Ishikawa (cell line): ENCODE measurements at regions not wholly inside any gene's neighbourhood (a gene's known extent, or its start where the extent isn't known, plus 50 kb on each side); places are given as distances from the start of the nearest gene placed in this dataset.

Experiments used
- CEBPB ChIP-seq: IDR thresholded peaks from 2 replicates; pipeline ENCODE4 v1.6.1; 2012
- CREB1 ChIP-seq: IDR thresholded peaks from 2 replicates; pipeline ENCODE4 v1.6.1; 2012; ENCODE audit warnings: low read depth
- EGR1 ChIP-seq: IDR thresholded peaks from 2 replicates; pipeline ENCODE4 v1.6.1; 2012
- EP300 ChIP-seq: IDR thresholded peaks from 2 replicates; pipeline ENCODE4 v1.6.1; 2012; ENCODE audit warnings: borderline replicate concordance
- FOXM1 ChIP-seq: IDR thresholded peaks from 2 replicates; pipeline ENCODE4 v1.6.1; 2012; ENCODE audit warnings: low read depth, borderline replicate concordance
- NFIC ChIP-seq: IDR thresholded peaks from 2 replicates; pipeline ENCODE4 v1.6.1; 2012
- RAD21 ChIP-seq: IDR thresholded peaks from 2 replicates; pipeline ENCODE4 v1.6.1; 2012; ENCODE audit warnings: low read depth
- TAF1 ChIP-seq: IDR thresholded peaks from 2 replicates; pipeline ENCODE4 v1.6.1; 2012; ENCODE audit warnings: low read depth, mild to moderate bottlenecking
- TCF12 ChIP-seq: IDR thresholded peaks from 2 replicates; pipeline ENCODE4 v1.6.1; 2012; ENCODE audit warnings: low read depth
- TEAD4 ChIP-seq: IDR thresholded peaks from 2 replicates; pipeline ENCODE4 v1.6.1; 2012
- YY1 ChIP-seq: IDR thresholded peaks from 2 replicates; pipeline ENCODE4 v1.6.1; 2012; ENCODE audit warnings: low read depth
- ZBTB7A ChIP-seq: IDR thresholded peaks from 2 replicates; pipeline ENCODE4 v1.6.1; 2012; ENCODE audit warnings: low read depth
- TF ChIP-seq, protein P1 (sequence below): IDR thresholded peaks from 2 replicates; pipeline ENCODE4 v1.6.1; 2012
- TF ChIP-seq, protein P2 (sequence below): IDR thresholded peaks from 2 replicates; pipeline ENCODE4 v1.6.1; 2012; ENCODE audit warnings: low read depth, mild to moderate bottlenecking
- TF ChIP-seq, protein P3 (sequence below): IDR thresholded peaks from 2 replicates; pipeline ENCODE4 v1.6.1; 2012

DNA sequence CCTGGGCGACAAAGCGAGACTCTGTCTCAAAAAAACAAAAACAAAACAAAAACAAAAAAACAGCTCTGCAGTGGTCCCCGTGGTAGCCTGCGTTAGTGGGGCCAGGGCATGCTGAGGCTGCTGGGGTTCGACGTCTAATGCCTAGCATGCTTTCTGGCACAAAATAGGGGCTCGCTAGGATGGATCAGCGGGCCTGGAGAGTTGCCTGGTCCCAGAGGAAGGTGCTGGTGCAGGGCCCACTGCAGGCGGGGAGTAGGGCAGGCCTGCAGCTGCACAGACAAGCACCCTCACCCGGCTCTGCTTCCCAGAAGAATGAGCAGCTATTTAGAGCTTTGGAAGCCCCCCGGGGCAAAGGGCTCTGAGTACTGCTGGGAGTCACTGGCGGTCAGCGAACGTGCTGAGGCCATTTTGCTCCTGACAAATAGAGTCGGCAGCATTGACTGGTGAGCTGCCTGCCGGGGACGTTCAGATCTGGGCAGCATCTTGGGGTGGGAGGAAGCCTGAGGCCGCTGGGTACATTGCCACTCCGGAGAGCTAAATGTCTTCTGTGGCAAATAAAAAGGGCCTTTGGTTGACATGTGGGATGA lies 126.7 kb downstream of the OLFM1 start:
- TF ChIP-seq, protein P1, sequence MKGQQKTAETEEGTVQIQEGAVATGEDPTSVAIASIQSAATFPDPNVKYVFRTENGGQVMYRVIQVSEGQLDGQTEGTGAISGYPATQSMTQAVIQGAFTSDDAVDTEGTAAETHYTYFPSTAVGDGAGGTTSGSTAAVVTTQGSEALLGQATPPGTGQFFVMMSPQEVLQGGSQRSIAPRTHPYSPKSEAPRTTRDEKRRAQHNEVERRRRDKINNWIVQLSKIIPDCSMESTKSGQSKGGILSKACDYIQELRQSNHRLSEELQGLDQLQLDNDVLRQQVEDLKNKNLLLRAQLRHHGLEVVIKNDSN, result no peak
- TF ChIP-seq ZBTB7A, result no peak

DNA sequence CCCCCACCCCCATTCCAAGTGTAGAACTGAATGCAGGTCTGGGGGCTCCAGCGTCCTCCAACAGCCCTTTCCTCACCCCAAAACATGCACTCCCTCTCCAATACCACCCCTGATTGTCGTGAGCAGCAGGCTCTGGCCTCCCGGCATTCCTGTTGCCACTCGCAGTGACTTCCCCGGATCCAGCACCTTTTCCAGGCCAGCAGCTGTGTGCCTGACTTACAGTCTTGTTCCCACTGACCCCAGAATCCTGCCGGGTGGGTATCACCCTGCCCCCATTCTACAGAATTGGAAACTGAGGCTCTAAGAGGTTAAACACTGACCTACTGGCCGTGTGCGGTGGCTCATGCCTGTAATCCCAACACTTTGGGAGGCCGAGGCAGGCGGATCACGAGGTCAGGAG lies 127.2 kb downstream of the OLFM1 start:
- TF ChIP-seq TCF12, result no peak
- no peak for TF ChIP-seq RAD21
- TF ChIP-seq, protein P2, sequence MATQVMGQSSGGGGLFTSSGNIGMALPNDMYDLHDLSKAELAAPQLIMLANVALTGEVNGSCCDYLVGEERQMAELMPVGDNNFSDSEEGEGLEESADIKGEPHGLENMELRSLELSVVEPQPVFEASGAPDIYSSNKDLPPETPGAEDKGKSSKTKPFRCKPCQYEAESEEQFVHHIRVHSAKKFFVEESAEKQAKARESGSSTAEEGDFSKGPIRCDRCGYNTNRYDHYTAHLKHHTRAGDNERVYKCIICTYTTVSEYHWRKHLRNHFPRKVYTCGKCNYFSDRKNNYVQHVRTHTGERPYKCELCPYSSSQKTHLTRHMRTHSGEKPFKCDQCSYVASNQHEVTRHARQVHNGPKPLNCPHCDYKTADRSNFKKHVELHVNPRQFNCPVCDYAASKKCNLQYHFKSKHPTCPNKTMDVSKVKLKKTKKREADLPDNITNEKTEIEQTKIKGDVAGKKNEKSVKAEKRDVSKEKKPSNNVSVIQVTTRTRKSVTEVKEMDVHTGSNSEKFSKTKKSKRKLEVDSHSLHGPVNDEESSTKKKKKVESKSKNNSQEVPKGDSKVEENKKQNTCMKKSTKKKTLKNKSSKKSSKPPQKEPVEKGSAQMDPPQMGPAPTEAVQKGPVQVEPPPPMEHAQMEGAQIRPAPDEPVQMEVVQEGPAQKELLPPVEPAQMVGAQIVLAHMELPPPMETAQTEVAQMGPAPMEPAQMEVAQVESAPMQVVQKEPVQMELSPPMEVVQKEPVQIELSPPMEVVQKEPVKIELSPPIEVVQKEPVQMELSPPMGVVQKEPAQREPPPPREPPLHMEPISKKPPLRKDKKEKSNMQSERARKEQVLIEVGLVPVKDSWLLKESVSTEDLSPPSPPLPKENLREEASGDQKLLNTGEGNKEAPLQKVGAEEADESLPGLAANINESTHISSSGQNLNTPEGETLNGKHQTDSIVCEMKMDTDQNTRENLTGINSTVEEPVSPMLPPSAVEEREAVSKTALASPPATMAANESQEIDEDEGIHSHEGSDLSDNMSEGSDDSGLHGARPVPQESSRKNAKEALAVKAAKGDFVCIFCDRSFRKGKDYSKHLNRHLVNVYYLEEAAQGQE, result no peak
- TF ChIP-seq, protein P1, result no peak
- TF ChIP-seq FOXM1, result no peak
- TF ChIP-seq CEBPB, result no peak
- no peak for TF ChIP-seq NFIC
- TF ChIP-seq YY1, result no peak
- no peak for TF ChIP-seq EP300
- TF ChIP-seq CREB1, result no peak
- TF ChIP-seq EGR1, result no peak
- TF ChIP-seq, protein P3, sequence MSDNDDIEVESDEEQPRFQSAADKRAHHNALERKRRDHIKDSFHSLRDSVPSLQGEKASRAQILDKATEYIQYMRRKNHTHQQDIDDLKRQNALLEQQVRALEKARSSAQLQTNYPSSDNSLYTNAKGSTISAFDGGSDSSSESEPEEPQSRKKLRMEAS, result no peak
- no peak for TF ChIP-seq TAF1
- no peak for TF ChIP-seq ZBTB7A
- TF ChIP-seq TEAD4, result no peak

DNA sequence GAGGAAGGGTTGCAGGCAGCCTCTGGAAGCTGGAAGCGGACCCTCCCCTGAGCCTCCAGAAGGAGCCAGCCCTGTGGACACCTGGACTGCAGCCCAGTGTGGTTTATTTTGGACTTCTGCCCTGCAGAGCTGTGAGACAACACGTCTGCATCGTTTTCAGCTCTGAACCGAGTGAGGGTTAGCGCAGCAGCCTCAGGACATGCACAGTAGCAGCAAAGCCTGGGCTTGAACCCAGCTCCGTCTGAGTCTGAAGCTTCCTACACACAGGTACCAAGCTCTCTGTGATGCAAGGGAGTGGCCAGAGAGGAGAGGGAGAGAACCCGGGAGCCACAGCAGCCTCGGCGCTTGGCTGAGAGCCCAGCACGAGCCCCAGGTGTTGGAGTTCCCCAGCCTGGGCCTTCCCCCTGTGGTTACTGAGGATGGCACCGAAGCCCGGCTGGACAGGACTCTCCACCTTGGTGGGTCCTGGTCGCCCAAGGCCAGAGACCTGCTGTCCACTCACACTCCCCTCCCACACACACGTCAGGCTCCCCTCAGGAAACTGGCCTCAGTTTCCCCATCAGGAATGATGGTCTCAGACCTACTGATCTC lies 128.2 kb downstream of the OLFM1 start:
- TF ChIP-seq, protein P2, result no peak
- TF ChIP-seq FOXM1, result no peak
- no peak for TF ChIP-seq TAF1
- TF ChIP-seq CREB1, result no peak
- TF ChIP-seq, protein P1, result no peak
- TF ChIP-seq EP300, result no peak
- TF ChIP-seq ZBTB7A, result no peak
- no peak for TF ChIP-seq EGR1
- TF ChIP-seq YY1, result no peak
- no peak for TF ChIP-seq RAD21

DNA sequence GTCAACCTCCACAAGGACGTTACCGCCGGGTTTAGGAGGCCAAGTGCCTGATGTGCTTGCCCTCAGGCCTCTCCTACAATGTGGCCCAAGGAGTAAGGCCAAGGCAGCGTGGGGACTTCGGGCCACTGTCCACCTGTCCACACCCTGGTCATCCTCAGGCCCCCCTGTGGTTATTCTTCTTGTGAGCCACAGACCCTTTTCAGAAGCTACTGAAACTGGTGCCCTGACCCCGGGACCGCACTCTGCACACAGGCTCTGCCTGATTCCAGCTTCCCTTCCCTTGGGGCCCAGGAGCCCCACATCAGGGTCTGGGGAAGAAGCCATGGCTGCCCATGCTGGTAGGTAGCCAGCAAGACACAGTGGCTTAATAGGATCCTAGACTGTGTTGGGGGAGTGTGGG lies 128.8 kb downstream of the OLFM1 start:
- TF ChIP-seq, protein P1, result no peak
- TF ChIP-seq FOXM1 (no peak), EP300 (no peak), TCF12 (no peak), YY1 (no peak), NFIC (no peak), CREB1 (no peak), EGR1 (no peak), CEBPB (no peak)
- TF ChIP-seq, protein P2, result no peak
- TF ChIP-seq, protein P3, result no peak
